HG03025 (cell line): ENCODE measurements at regions not wholly inside any gene's neighbourhood (a gene's known extent, or its start where the extent isn't known, plus 50 kb on each side); places are given as distances from the start of the nearest gene placed in this dataset.

Source experiments
- ATAC-seq: cut with Tn5 transposase; IDR thresholded peaks from one replicate; pipeline ENCODE4 v1.9.1; 2021; ENCODE audit warnings: mild to moderate bottlenecking, moderate library complexity; ENCODE audit not compliant: unreplicated experiment, low FRiP score

GRCh38 chr6:74650668-74651067, 555.2 kb downstream of the COL12A1 start:
- ATAC-seq, result no peak

- no peak for ATAC-seq
Observed at GRCh38 chr6:74646461-74646860, 559.4 kb downstream of the COL12A1 start.

- ATAC-seq, result no peak
Observed at GRCh38 chr6:74645108-74645849, 560.6 kb downstream of the COL12A1 start.

- ATAC-seq, result no peak
Observed at GRCh38 chr6:74642101-74642500, 563.8 kb downstream of the COL12A1 start.

GRCh38 chr6:74638412-74638811, 567.4 kb downstream of the COL12A1 start:
- no peak for ATAC-seq

- ATAC-seq, result no peak
Observed at GRCh38 chr6:74632196-74632875, 573.5 kb downstream of the COL12A1 start.

- no peak for ATAC-seq
Observed at GRCh38 chr6:74631564-74631963, 574.3 kb downstream of the COL12A1 start.

GRCh38 chr6:74626288-74626687, 579.6 kb downstream of the COL12A1 start:
- ATAC-seq, result no peak

GRCh38 chr6:74623027-74623426, 582.8 kb downstream of the COL12A1 start:
- no peak for ATAC-seq

GRCh38 chr6:74611220-74611619, 594.6 kb downstream of the COL12A1 start:
- no peak for ATAC-seq

GRCh38 chr6:74610352-74610751, 595.5 kb downstream of the COL12A1 start:
- ATAC-seq, result no peak

GRCh38 chr6:74609871-74610270, 596.0 kb downstream of the COL12A1 start:
- ATAC-seq, result no peak

GRCh38 chr6:74607934-74608333, 597.9 kb downstream of the COL12A1 start:
- no peak for ATAC-seq

- no peak for ATAC-seq
Observed at GRCh38 chr6:74607468-74607867, 598.4 kb downstream of the COL12A1 start.

- ATAC-seq, result no peak
Observed at GRCh38 chr6:74606582-74607071, 599.2 kb downstream of the COL12A1 start.

- no peak for ATAC-seq
Observed at GRCh38 chr6:74605922-74606581, 599.8 kb downstream of the COL12A1 start.

GRCh38 chr6:74604279-74604678, 601.6 kb downstream of the COL12A1 start:
- no peak for ATAC-seq

- no peak for ATAC-seq
Observed at GRCh38 chr6:74603322-74604076, 602.4 kb downstream of the COL12A1 start.

- no peak for ATAC-seq
Observed at GRCh38 chr6:74602206-74602605, 603.6 kb downstream of the COL12A1 start.

GRCh38 chr6:74598462-74599393, 607.1 kb downstream of the COL12A1 start:
- peak; percentile 98 for ATAC-seq
